NCI-H82 (cell line): ENCODE measurements at regions not wholly inside any gene's neighbourhood (a gene's known extent, or its start where the extent isn't known, plus 50 kb on each side); places are given as distances from the start of the nearest gene placed in this dataset.
"Not testable (repeated sequence)": the region's sequence is repeated elsewhere in the genome, so short reads cannot be mapped to it uniquely, and the experiment has no call there.

Experiments used
- DNase-seq: peaks from one replicate; lab custom pipeline; 2025; lab: John Stamatoyannopoulos, UW

DNA sequence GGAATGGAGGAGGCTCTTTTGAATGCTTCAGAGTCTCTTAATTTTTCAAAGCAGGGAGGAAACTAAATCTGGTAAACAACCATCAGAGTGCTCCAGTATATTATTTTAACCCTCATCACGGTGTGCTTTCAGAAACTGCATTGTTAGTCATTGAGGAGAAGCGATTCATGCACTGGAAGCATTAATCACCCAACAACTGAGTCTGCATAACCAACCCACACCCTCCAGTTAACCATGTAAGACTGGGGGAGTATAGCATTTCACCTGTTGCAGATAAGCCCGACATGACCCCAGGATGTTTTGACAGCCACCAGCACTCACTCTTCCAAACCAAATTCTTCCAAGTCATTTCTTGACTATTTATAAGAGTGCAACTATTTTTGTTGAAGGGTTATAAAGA lies 257.6 kb downstream of the GATA3 start:
- DNase-seq: no peak

DNA sequence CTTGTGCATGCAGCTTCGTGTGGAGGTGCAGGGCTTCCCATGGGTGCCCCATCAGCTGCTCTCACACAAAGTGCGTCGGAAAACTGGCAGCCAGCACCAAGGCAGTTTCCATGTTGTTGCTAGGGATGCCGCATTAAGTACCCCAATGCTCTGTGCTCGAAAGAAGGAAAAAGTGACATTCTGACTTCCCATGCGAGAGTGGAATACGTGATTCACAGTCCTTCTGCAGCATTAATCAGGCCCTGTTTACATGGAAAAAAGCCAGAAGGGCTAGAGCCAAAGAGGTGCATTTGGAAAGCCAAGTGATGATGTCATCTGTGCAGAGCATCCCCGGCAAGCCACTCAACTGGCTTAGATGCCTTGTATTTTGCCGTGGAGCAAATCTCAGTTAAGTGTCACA lies 258.3 kb downstream of the GATA3 start:
- no peak for DNase-seq

DNA sequence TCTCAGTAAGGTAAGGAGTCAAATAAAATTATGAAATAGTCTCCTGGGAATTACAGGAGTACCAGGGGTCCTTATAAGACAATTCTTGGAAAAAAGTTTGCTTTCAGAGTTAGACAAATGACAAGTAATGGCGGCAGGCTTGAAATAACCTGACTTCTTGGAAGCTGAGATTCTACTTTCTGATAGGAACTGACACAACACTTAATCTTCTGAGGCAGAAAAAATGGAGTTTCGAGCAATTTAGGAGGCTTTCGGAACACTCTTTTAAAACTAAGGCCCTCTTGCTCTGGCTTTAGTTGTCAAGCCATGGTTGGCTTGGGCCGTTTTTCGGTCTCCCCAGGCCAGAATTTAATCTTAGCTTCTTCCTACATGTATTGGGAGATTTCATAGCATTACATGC lies 260.0 kb downstream of the GATA3 start:
- DNase-seq: no peak

- no peak for DNase-seq
These were observed 261.1 kb downstream of the GATA3 start for GRCh38 chr10:8315619-8316021.

- DNase-seq: no peak
These were observed 261.8 kb downstream of the GATA3 start for GRCh38 chr10:8316284-8316683.

DNA sequence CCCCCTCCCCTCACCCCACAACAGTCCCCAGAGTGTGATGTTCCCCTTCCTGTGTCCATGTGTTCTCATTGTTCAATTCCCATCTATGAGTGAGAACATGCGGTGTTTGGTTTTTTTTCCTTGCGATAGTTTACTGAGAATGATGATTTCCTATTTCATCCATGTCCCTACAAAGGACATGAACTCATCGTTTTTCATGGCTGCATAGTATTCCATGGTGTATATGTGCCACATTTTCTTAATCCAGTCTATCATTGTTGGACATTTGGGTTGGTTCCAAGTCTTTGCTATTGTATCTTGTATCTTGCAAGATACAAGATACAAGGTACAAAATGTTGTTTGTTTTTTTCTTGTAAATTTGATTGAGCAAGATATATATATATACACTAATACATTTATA lies 263.9 kb downstream of the GATA3 start:
- not testable (repeated sequence) for DNase-seq

DNA sequence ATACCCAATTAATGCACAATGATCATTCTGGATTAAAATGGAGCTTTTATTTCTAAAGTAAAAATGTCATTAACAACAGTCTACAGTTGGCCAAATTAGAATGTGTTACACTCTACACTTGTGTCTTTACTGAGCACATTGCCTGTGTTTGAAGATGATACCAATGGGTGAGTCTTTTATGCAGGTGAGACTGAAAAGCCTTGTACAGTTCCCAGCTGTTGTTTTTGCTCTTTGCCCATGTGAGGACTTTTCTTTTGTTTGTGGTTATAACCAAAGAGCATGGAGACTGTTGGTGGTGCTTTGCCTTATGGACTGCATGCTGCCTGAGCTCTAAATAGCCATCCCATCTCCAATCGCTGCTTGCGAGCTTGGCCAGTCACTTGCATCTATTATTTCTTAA lies 264.5 kb downstream of the GATA3 start:
- DNase-seq: no peak

DNA sequence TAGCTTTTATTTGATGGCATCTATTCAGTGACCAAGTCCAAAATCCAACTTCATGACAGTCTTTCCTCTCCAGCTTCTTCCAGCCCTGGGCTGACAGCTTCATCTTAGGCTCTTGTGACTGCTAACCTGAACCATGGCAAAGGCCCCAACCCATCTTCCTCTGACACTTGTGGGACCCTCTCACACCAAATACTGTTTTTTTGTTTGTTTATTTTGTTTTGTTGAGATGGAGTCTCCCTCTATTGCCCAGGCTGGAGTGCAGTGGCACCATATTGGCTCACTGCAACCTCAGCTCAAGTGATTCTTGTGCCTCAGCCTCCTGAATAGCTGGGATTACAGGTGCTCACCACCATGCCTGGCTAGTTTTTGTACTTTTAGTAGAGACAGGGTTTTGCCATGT lies 265.2 kb downstream of the GATA3 start:
- no peak for DNase-seq

GRCh38 chr10:8321990-8322389 lies 267.5 kb downstream of the GATA3 start:
- no peak for DNase-seq

GRCh38 chr10:8323428-8324054 lies 269.1 kb downstream of the GATA3 start:
- DNase-seq: no peak

DNA sequence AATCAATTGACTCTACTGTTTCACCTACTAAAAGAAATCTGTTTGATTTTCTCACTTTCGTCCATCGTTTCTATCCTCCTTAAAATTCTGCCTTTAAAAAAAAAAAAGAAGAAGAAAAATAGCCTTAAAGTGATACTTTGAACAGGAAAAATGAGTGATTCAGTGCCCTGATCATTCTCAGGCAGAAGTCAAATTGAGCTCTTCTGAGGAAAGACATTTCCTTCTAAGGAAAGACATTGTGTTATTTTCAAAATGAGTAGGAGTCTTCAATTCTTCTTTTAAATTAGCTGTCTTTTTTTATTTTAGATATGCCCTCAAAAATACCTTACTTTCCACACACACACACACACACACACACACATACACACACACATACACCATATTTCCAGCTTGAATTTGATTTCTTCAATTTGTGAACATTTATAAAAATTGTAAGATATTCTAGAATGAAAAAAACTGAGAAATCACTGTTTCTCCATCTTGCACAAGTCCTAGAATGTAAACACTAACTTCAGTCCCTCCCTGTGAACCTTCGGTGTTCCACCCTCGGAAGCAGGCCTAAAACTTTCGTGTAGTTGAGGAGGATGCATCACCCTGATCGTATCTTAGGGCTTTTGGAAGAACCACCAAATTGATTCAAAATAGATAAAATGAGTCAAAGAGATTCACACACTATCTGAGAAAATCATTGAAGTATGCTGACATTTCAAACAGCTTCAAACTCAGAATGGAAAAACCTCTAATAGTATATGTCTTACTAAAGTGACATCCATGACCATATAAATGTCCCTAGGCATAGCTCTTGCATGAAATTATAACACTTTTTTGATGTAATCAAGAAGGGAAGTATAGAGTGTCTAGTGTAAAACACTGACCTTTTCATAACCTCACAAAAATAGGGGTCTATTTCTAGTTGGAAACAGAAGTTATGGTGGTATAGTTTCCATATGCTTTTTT lies 270.8 kb downstream of the GATA3 start:
- DNase-seq: no peak

DNA sequence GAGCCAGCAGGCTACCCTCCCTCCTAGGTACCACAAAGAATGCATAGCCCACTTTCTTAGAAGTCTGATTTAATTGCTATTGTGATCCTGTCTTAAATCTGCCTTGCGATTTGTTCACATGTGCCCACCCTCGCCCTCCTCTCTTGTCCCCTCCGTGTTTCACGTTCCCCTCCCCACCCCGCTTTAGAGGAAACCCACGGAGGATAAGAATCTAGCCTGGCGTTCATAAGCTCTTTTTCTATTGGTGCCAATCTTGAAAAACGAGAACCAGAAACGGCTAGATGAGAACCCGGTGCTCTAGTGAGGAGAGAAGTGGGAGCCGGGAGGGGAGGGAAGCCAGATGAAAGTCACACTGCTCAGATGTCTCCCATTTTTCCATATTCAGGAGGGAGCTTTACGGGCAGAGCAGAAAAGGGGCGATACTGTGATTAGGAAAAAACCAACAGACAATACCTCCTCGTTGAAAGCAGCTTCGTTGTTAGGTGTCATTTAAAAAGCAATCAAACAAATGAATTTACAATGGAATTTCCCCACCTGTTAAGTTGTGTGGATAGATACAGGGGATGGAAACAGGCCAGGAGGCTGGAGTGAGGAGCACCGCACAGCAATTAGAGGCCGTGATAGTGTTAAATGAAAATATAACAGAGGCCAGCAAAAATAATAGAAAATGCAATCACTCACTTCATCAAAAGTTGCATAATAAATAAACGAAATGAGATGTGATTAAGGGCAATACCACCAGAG lies 272.1 kb downstream of the GATA3 start:
- no peak for DNase-seq

DNA sequence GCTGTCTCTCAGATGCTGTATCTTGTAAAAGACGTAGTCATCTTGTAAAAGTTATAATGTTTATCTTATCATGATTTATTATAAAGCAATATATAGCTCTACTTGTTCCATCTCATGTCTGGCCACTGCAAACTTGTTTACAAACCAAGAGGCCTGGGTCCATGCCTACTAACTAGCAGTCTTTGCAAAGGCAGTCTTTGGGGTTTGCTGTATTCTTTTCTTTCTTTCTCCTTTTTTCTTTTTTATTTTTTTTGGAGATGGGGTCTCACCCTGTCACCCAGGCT lies 272.6 kb downstream of the GATA3 start:
- no peak for DNase-seq

DNA sequence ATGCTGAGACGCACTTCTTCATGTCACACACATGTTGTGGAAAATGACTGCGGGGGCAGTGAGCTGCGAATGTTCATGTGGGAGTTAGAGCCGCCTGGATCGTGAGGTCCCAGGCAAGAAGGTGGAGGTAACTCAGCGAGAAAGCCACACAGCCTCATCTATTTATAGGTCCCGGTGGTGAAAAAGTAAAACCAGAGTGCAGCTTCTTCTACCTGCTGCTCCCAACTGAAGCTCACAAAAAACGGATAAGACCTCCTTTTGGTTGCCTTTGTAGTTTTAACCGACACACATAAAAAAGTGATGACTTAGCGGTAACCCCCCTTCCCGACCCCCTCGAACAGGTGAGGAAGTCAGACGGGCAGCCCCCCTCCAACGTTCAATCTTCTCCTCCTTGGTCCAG lies 276.9 kb downstream of the GATA3 start:
- no peak for DNase-seq

- no peak for DNase-seq
These were observed 277.6 kb downstream of the GATA3 start for GRCh38 chr10:8331896-8332729.

- no peak for DNase-seq
These were observed 278.2 kb downstream of the GATA3 start for GRCh38 chr10:8332730-8333111.

DNA sequence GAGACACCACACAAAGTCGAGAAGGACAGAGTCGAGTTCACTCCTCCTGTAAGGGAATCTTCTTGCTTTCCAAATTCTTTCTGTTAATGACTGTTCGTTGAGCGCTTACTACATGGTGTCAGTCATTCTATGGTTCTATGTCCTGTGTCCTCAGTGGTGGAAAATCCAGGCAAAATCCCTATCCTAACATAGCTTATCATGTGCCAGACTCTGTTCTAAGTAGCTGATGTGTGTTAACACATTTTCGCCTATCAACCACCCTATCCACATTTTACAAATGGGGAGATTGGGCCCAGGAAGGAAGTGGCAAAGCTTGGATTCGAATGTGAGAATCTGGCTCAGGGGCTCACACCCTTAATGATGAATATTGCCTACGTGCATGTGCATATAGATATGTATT lies 280.1 kb downstream of the GATA3 start:
- DNase-seq: no peak

DNA sequence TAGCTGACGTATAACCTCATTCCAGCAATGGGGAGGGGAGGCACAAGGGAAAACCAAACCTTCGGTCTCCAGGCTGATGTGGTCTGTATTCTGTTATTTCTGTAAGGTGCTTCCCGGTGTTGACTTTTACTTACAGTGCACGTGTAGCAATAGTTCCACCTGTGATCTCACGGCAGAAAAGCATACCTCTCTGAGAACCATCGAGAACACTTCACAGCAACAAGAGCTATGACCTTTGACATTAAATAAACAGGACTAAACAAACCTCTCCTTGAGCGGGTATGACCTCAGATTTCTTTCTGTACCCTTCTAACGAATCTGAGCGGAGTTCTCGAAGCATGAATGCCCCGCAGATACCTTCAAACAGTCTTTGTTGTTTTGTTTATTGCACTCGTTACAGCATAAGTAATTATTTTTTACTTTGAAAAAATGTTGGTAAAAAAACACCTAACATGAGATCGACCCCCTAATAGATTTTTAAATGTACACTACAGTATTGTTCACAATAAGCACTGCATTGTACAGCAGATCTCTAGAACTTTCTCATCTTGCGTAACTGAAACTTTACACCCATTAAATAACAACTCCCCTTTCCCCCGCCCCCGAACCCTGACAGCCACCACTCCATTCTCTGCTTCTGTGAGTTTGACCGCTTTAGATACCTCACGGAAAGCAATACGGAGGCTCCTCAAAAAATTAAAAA lies 282.3 kb downstream of the GATA3 start:
- no peak for DNase-seq

- no peak for DNase-seq
These were observed 282.8 kb downstream of the GATA3 start for GRCh38 chr10:8337332-8337651.

GRCh38 chr10:8338177-8338766 lies 283.8 kb downstream of the GATA3 start:
- no peak for DNase-seq

GRCh38 chr10:8344756-8345155 lies 290.3 kb downstream of the GATA3 start:
- DNase-seq: no peak
